WTC11 (cell line): ENCODE measurements at regions not wholly inside any gene's neighbourhood (a gene's known extent, or its start where the extent isn't known, plus 50 kb on each side); places are given as distances from the start of the nearest gene placed in this dataset.

Experiments used
- ATAC-seq: fragments of 200-7000 bp; cut with Tn5 transposase; 2 replicates; pipeline ENCODE4 v1.10.0; 2021; ENCODE audit warnings: mild to moderate bottlenecking, moderate library complexity
- CTCF ChIA-PET: fragments of 300-600 bp; sonication (Branson Sonifier 250); formaldehyde crosslinking; loops from one replicate; lab custom pipeline; 2021; ENCODE audit warnings: antibody characterized with exemption; lab: Charles Lee
- POLR2A ChIA-PET: fragments of 350-600 bp; sonication (Branson Sonifier 250); formaldehyde crosslinking; loops from one replicate; lab custom pipeline; 2021; ENCODE audit warnings: antibody characterized with exemption; lab: Charles Lee
- DNase-seq: peaks from one replicate; pipeline ENCODE4 v3.0.0; 2021; ENCODE audit warnings: low spot score
- H3K27ac Mint-ChIP-seq: 2 replicates; pipeline ENCODE4 v1.8.0; 2021; ENCODE audit warnings: mixed read lengths
- H3K27me3 Mint-ChIP-seq: 2 replicates; pipeline ENCODE4 v1.8.0; 2021; ENCODE audit warnings: low read depth, mild to moderate bottlenecking, moderate library complexity, mixed read lengths
- H3K36me3 Mint-ChIP-seq: 2 replicates; pipeline ENCODE4 v1.8.0; 2021; ENCODE audit warnings: mixed read lengths
- H3K4me1 Mint-ChIP-seq: 2 replicates; pipeline ENCODE4 v1.8.0; 2022; ENCODE audit warnings: mixed read lengths
- H3K4me3 Mint-ChIP-seq: 2 replicates; pipeline ENCODE4 v1.8.0; 2021; ENCODE audit warnings: mild to moderate bottlenecking, moderate library complexity, mixed read lengths
- H3K9me3 Mint-ChIP-seq: 2 replicates; pipeline ENCODE4 v1.8.0; 2021; ENCODE audit warnings: mixed read lengths
- EMX1 ChIP-seq: fragments of 250-450 bp; sonication (Bioruptor Pico); IDR thresholded peaks from 2 replicates; pipeline ENCODE4 v1.8.0; 2021; ENCODE audit warnings: mild to moderate bottlenecking
- GABPB1 ChIP-seq: sonication (generic); formaldehyde crosslinking; IDR thresholded peaks from 2 replicates; pipeline ENCODE4 v1.8.1; 2023; ENCODE audit warnings: mild to moderate bottlenecking, missing genetic modification reagents
- IRF2 ChIP-seq: sonication (generic); formaldehyde crosslinking; IDR thresholded peaks from 2 replicates; pipeline ENCODE4 v1.8.0; 2022; ENCODE audit warnings: low read depth, missing genetic modification reagents, borderline replicate concordance
- MXD4 ChIP-seq: fragments of 250-450 bp; sonication (Bioruptor Pico); IDR thresholded peaks from 2 replicates; pipeline ENCODE4 v1.8.0; 2021; ENCODE audit warnings: mild to moderate bottlenecking, moderate library complexity, borderline replicate concordance
- NR3C1 ChIP-seq: sonication (generic); formaldehyde crosslinking; conservative IDR thresholded peaks from 2 replicates; pipeline ENCODE4 v1.8.1; 2023; ENCODE audit warnings: low read depth, mild to moderate bottlenecking, missing genetic modification reagents
- RORB ChIP-seq: fragments of 250-450 bp; sonication (Bioruptor Pico); IDR thresholded peaks from 2 replicates; pipeline ENCODE4 v1.9.0; 2021; ENCODE audit warnings: mild to moderate bottlenecking
- SMAD4 ChIP-seq: sonication (generic); formaldehyde crosslinking; IDR thresholded peaks from 2 replicates; pipeline ENCODE4 v1.8.0; 2022; ENCODE audit warnings: mild to moderate bottlenecking, missing genetic modification reagents
- SP1 ChIP-seq: sonication (generic); formaldehyde crosslinking; conservative IDR thresholded peaks from 2 replicates; pipeline ENCODE4 v1.8.1; 2022; ENCODE audit warnings: missing genetic modification reagents
- TEAD1 ChIP-seq: sonication (generic); formaldehyde crosslinking; IDR thresholded peaks from 2 replicates; pipeline ENCODE4 v1.8.0; 2022; ENCODE audit warnings: mild to moderate bottlenecking, missing genetic modification reagents
- ZBTB21 ChIP-seq: sonication (generic); formaldehyde crosslinking; IDR thresholded peaks from 2 replicates; pipeline ENCODE4 v1.8.1; 2023; ENCODE audit warnings: mild to moderate bottlenecking, missing genetic modification reagents, borderline replicate concordance
- ZNF219 ChIP-seq: sonication (generic); formaldehyde crosslinking; IDR thresholded peaks from 2 replicates; pipeline ENCODE4 v1.8.0; 2023; ENCODE audit warnings: missing genetic modification reagents, mild to moderate bottlenecking, borderline replicate concordance
- ZNF396 ChIP-seq: fragments of 250-450 bp; sonication (Bioruptor Pico); IDR thresholded peaks from 2 replicates; pipeline ENCODE4 v1.8.0; 2021; ENCODE audit warnings: mild to moderate bottlenecking, moderate library complexity, borderline replicate concordance
- TF ChIP-seq, protein P1 (sequence below): sonication (generic); formaldehyde crosslinking; IDR thresholded peaks from 2 replicates; pipeline ENCODE4 v1.8.1; 2023; ENCODE audit warnings: mild to moderate bottlenecking, moderate library complexity, missing genetic modification reagents
- TF ChIP-seq, protein P2 (sequence below): sonication (generic); formaldehyde crosslinking; IDR thresholded peaks from 2 replicates; pipeline ENCODE4 v1.8.0; 2023; ENCODE audit warnings: mild to moderate bottlenecking, missing genetic modification reagents
- TF ChIP-seq, protein P3 (sequence below): fragments of 250-450 bp; sonication (Bioruptor Pico); IDR thresholded peaks from 2 replicates; pipeline ENCODE4 v2.1.2; 2022; ENCODE audit warnings: mild to moderate bottlenecking, moderate library complexity
- TF ChIP-seq, protein P4 (sequence below): sonication (generic); formaldehyde crosslinking; IDR thresholded peaks from 2 replicates; pipeline ENCODE4 v1.8.0; 2022; ENCODE audit warnings: mild to moderate bottlenecking, missing genetic modification reagents
- TF ChIP-seq, protein P5 (sequence below): sonication (generic); formaldehyde crosslinking; IDR thresholded peaks from 2 replicates; pipeline ENCODE4 v1.8.1; 2022; ENCODE audit warnings: low read depth, mild to moderate bottlenecking, moderate library complexity, missing genetic modification reagents, borderline replicate concordance
- TF ChIP-seq, protein P6 (sequence below): fragments of 250-450 bp; sonication (Bioruptor Pico); IDR thresholded peaks from 2 replicates; pipeline ENCODE4 v1.8.0; 2021; ENCODE audit warnings: mild to moderate bottlenecking
- TF ChIP-seq, protein P7 (sequence below): fragments of 200-600 bp; IDR thresholded peaks from 2 replicates; pipeline ENCODE4 v1.8.0; 2022; ENCODE audit warnings: antibody characterized with exemption
- TF ChIP-seq, protein P8 (sequence below): sonication (generic); formaldehyde crosslinking; IDR thresholded peaks from 2 replicates; pipeline ENCODE4 v1.8.1; 2023; ENCODE audit warnings: mild to moderate bottlenecking, missing genetic modification reagents

DNA sequence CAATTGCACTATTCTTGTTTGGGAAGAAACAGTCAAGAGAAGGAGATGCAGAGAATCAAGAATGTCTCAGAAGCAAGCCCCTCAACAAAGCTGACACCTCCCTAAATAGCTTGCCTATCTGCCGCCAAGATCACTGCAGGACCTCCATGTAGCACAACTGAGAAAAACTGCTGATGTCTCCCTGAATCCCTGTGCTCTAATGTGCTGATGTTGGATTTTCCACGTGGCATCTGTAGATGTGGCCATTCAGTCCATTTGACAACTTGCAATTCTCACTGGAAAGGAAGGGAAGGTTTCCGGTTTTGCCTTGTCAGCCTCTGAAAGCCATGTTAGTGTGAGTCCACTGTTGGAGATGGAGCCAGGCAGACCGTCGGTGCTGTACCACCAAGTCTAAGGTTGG, 374.0 kb downstream of the DIRAS2 start:
- no peaks in the 10 kb centered on the region for H3K36me3 Mint-ChIP-seq
- ChIA-PET POLR2A (no interaction called here), CTCF (no interaction called here)
- H3K9me3 Mint-ChIP-seq = peaks cover 4% of the 10 kb centered on the region; the same call in 1 of the 2 replicates
- H3K4me3 Mint-ChIP-seq = no peak overlapping the region
- H3K27me3 Mint-ChIP-seq = no peaks in the 10 kb centered on the region
- ATAC-seq = no peak
- no peak overlapping the region for H3K27ac Mint-ChIP-seq
- DNase-seq = no peak
- peaks cover 11% of the 10 kb centered on the region for H3K4me1 Mint-ChIP-seq
- TF ChIP-seq SP1 (CRISPR knock-in tag) = no peak

DNA sequence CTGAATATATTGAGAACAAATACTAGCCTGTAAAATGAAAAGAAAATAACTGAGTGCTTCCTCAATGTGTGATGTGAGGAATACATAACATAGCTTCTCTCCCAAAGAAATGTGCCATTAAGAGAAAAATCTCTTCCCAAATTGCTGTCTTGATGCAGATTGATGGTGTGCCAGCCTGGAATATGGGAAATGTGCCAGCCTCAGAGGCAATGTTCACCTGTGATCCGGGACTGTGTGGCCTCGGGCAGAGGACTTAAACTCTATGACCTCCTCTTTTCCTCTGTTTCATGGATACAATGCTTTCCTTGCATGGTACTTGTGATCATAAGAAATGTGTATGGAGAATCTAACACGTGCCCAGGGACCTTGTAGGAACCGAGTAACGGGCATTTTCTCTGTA, 370.9 kb downstream of the DIRAS2 start:
- TF ChIP-seq ZNF396 (CRISPR knock-in tag) (no peak), MXD4 (CRISPR knock-in tag) (no peak), EMX1 (CRISPR knock-in tag) (no peak)
- TF ChIP-seq, protein P1, sequence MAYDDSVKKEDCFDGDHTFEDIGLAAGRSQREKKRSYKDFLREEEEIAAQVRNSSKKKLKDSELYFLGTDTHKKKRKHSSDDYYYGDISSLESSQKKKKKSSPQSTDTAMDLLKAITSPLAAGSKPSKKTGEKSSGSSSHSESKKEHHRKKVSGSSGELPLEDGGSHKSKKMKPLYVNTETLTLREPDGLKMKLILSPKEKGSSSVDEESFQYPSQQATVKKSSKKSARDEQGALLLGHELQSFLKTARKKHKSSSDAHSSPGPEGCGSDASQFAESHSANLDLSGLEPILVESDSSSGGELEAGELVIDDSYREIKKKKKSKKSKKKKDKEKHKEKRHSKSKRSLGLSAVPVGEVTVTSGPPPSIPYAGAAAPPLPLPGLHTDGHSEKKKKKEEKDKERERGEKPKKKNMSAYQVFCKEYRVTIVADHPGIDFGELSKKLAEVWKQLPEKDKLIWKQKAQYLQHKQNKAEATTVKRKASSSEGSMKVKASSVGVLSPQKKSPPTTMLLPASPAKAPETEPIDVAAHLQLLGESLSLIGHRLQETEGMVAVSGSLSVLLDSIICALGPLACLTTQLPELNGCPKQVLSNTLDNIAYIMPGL (CRISPR knock-in tag) = no peak
- TF ChIP-seq, protein P2, sequence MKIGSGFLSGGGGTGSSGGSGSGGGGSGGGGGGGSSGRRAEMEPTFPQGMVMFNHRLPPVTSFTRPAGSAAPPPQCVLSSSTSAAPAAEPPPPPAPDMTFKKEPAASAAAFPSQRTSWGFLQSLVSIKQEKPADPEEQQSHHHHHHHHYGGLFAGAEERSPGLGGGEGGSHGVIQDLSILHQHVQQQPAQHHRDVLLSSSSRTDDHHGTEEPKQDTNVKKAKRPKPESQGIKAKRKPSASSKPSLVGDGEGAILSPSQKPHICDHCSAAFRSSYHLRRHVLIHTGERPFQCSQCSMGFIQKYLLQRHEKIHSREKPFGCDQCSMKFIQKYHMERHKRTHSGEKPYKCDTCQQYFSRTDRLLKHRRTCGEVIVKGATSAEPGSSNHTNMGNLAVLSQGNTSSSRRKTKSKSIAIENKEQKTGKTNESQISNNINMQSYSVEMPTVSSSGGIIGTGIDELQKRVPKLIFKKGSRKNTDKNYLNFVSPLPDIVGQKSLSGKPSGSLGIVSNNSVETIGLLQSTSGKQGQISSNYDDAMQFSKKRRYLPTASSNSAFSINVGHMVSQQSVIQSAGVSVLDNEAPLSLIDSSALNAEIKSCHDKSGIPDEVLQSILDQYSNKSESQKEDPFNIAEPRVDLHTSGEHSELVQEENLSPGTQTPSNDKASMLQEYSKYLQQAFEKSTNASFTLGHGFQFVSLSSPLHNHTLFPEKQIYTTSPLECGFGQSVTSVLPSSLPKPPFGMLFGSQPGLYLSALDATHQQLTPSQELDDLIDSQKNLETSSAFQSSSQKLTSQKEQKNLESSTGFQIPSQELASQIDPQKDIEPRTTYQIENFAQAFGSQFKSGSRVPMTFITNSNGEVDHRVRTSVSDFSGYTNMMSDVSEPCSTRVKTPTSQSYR = no peak
- TF ChIP-seq, protein P3, sequence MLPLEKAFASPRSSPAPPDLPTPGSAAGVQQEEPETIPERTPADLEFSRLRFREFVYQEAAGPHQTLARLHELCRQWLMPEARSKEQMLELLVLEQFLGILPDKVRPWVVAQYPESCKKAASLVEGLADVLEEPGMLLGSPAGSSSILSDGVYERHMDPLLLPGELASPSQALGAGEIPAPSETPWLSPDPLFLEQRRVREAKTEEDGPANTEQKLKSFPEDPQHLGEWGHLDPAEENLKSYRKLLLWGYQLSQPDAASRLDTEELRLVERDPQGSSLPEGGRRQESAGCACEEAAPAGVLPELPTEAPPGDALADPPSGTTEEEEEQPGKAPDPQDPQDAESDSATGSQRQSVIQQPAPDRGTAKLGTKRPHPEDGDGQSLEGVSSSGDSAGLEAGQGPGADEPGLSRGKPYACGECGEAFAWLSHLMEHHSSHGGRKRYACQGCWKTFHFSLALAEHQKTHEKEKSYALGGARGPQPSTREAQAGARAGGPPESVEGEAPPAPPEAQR (CRISPR knock-in tag) = no peak
- CTCF ChIA-PET = no interaction called here
- peaks cover 4% of the 10 kb centered on the region; the same call in 1 of the 2 replicates for H3K9me3 Mint-ChIP-seq
- POLR2A ChIA-PET = no interaction called here
- ATAC-seq (no peak), DNase-seq (no peak)
- H3K27ac Mint-ChIP-seq = no peak overlapping the region
- no peak overlapping the region for H3K4me3 Mint-ChIP-seq
- no peaks in the 10 kb centered on the region for H3K36me3 Mint-ChIP-seq
- H3K27me3 Mint-ChIP-seq = no peaks in the 10 kb centered on the region
- H3K4me1 Mint-ChIP-seq = peaks cover 11% of the 10 kb centered on the region

DNA sequence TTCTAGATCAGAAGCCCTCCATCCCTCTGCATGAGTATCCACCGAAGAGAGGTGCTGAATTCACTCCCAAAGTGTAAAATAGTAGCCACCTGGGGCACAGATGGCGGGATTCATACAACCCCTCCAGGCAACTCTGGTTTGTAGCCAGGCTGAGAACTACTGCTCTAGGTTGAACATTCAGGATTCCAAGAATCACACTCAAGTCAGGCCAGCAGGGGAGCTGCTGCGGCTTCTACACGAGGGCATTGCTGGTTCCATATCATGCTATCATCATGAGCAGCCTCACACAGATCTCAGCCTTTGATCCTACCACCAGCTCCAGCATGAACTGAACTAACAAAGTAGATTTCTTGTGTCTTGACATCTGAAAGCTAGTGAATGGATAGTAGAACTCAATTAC, 367.9 kb downstream of the DIRAS2 start:
- Mint-ChIP-seq H3K36me3 (no peaks in the 10 kb centered on the region), H3K4me3 (no peak overlapping the region), H3K27ac (no peak overlapping the region), H3K27me3 (no peaks in the 10 kb centered on the region), H3K4me1 (peaks cover 6% of the 10 kb centered on the region), H3K9me3 (peaks cover 4% of the 10 kb centered on the region; the same call in 1 of the 2 replicates)
- DNase-seq (no peak), ATAC-seq (no peak; the same call in 1 of the 2 replicates)
- POLR2A ChIA-PET = no interaction called here
- CTCF ChIA-PET = interaction anchor here (1.0 kb wide), 1 partner anchor 452 kb away, joined by 3 read pairs; no protein-coding TSS in a partner anchor
- TF ChIP-seq RORB (CRISPR knock-in tag) = no peak
- TF ChIP-seq, protein P4, sequence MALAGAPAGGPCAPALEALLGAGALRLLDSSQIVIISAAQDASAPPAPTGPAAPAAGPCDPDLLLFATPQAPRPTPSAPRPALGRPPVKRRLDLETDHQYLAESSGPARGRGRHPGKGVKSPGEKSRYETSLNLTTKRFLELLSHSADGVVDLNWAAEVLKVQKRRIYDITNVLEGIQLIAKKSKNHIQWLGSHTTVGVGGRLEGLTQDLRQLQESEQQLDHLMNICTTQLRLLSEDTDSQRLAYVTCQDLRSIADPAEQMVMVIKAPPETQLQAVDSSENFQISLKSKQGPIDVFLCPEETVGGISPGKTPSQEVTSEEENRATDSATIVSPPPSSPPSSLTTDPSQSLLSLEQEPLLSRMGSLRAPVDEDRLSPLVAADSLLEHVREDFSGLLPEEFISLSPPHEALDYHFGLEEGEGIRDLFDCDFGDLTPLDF (CRISPR knock-in tag) = no peak
- TF ChIP-seq ZBTB21 (CRISPR knock-in tag) = no peak
- TF ChIP-seq, protein P5, sequence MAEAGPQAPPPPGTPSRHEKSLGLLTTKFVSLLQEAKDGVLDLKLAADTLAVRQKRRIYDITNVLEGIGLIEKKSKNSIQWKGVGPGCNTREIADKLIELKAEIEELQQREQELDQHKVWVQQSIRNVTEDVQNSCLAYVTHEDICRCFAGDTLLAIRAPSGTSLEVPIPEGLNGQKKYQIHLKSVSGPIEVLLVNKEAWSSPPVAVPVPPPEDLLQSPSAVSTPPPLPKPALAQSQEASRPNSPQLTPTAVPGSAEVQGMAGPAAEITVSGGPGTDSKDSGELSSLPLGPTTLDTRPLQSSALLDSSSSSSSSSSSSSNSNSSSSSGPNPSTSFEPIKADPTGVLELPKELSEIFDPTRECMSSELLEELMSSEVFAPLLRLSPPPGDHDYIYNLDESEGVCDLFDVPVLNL (CRISPR knock-in tag) = no peak
- TF ChIP-seq, protein P6, sequence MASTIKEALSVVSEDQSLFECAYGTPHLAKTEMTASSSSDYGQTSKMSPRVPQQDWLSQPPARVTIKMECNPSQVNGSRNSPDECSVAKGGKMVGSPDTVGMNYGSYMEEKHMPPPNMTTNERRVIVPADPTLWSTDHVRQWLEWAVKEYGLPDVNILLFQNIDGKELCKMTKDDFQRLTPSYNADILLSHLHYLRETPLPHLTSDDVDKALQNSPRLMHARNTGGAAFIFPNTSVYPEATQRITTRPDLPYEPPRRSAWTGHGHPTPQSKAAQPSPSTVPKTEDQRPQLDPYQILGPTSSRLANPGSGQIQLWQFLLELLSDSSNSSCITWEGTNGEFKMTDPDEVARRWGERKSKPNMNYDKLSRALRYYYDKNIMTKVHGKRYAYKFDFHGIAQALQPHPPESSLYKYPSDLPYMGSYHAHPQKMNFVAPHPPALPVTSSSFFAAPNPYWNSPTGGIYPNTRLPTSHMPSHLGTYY (CRISPR knock-in tag) = no peak
- TF ChIP-seq, protein P7, sequence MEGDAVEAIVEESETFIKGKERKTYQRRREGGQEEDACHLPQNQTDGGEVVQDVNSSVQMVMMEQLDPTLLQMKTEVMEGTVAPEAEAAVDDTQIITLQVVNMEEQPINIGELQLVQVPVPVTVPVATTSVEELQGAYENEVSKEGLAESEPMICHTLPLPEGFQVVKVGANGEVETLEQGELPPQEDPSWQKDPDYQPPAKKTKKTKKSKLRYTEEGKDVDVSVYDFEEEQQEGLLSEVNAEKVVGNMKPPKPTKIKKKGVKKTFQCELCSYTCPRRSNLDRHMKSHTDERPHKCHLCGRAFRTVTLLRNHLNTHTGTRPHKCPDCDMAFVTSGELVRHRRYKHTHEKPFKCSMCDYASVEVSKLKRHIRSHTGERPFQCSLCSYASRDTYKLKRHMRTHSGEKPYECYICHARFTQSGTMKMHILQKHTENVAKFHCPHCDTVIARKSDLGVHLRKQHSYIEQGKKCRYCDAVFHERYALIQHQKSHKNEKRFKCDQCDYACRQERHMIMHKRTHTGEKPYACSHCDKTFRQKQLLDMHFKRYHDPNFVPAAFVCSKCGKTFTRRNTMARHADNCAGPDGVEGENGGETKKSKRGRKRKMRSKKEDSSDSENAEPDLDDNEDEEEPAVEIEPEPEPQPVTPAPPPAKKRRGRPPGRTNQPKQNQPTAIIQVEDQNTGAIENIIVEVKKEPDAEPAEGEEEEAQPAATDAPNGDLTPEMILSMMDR = no peak
- no peak for TF ChIP-seq TEAD1 (CRISPR knock-in tag)
- no peak for TF ChIP-seq IRF2 (CRISPR knock-in tag)
- no peak for TF ChIP-seq GABPB1 (CRISPR knock-in tag)
- TF ChIP-seq ZNF219 (CRISPR knock-in tag) = no peak
- TF ChIP-seq SMAD4 (CRISPR knock-in tag) = no peak
- no peak for TF ChIP-seq NR3C1 (CRISPR knock-in tag)
- TF ChIP-seq, protein P8, sequence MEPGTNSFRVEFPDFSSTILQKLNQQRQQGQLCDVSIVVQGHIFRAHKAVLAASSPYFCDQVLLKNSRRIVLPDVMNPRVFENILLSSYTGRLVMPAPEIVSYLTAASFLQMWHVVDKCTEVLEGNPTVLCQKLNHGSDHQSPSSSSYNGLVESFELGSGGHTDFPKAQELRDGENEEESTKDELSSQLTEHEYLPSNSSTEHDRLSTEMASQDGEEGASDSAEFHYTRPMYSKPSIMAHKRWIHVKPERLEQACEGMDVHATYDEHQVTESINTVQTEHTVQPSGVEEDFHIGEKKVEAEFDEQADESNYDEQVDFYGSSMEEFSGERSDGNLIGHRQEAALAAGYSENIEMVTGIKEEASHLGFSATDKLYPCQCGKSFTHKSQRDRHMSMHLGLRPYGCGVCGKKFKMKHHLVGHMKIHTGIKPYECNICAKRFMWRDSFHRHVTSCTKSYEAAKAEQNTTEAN (CRISPR knock-in tag) = no peak
